Suprapubic skin (tissue), 4 donors: ENCODE measurements at regions not wholly inside any gene's neighbourhood (a gene's known extent, or its start where the extent isn't known, plus 50 kb on each side); places are given as distances from the start of the nearest gene placed in this dataset.

Experiments used
- CTCF ChIP-seq, 2 donors: fragments of 200-600 bp in 1 of 2; fragments of 450-650 bp in 1 of 2; sonication (generic) in 1 of 2; IDR thresholded peaks; one replicate each; pipeline ENCODE4 v1.5.1; 2016 to 2019; ENCODE audit warnings: antibody characterized with exemption in 2 of 2, mild to moderate bottlenecking in 1 of 2, moderate library complexity in 1 of 2
- EP300 ChIP-seq: sonication (generic); formaldehyde crosslinking; IDR thresholded peaks from one replicate; pipeline ENCODE4 v1.6.1; 2017; ENCODE audit warnings: antibody characterized with exemption
- POLR2A ChIP-seq, 2 donors: fragments of 450-650 bp; IDR thresholded peaks; one replicate each; pipeline ENCODE4 v1.6.1; 2017; ENCODE audit warnings: antibody characterized with exemption in 2 of 2, mild to moderate bottlenecking in 2 of 2, moderate library complexity in 2 of 2
- POLR2AphosphoS5 ChIP-seq, 3 donors: sonication (generic); formaldehyde crosslinking; IDR thresholded peaks; one replicate each; pipeline ENCODE4 v1.6.1; 2017; ENCODE audit warnings: antibody characterized with exemption in 3 of 3

- TF ChIP-seq POLR2A (IDR thresholded peaks at IDR 0.05): no peak
- TF ChIP-seq POLR2AphosphoS5 (IDR thresholded peaks at IDR 0.05): peak in 1 of 3 donors; percentile 39
- no peak for TF ChIP-seq CTCF (IDR thresholded peaks at IDR 0.05)
- TF ChIP-seq EP300: peak; percentile 44
Observed at GRCh38 chr20:23152308-23152892, 66.3 kb upstream of the CD93 start.
